HEK293 (cell line): ENCODE measurements at regions not wholly inside any gene's neighbourhood (a gene's known extent, or its start where the extent isn't known, plus 50 kb on each side); places are given as distances from the start of the nearest gene placed in this dataset.

ENCODE experiments used
- GFI1B ChIP-seq: fragments of 450-650 bp; formaldehyde crosslinking; IDR thresholded peaks from 2 replicates; pipeline ENCODE4 v1.5.1; 2016; ENCODE audit warnings: missing biosample characterization, missing genetic modification characterization
- GLIS1 ChIP-seq: fragments of 450-650 bp; formaldehyde crosslinking; IDR thresholded peaks from 2 replicates; pipeline ENCODE4 v1.5.1; 2016; ENCODE audit warnings: missing biosample characterization, missing genetic modification characterization
- HOXD13 ChIP-seq: sonication (generic); formaldehyde crosslinking; IDR thresholded peaks from 2 replicates; pipeline ENCODE4 v1.8.0; 2022; ENCODE audit warnings: missing genetic modification reagents, borderline replicate concordance
- KLF1 ChIP-seq: fragments of 450-650 bp; formaldehyde crosslinking; IDR thresholded peaks from 2 replicates; pipeline ENCODE4 v1.5.1; 2016; ENCODE audit warnings: missing biosample characterization, missing genetic modification characterization
- SCRT1 ChIP-seq: fragments of 450-650 bp; formaldehyde crosslinking; IDR thresholded peaks from 2 replicates; pipeline ENCODE4 v1.5.1; 2016; ENCODE audit warnings: missing biosample characterization, missing genetic modification characterization, borderline replicate concordance
- TSHZ1 ChIP-seq: fragments of 450-650 bp; formaldehyde crosslinking; IDR thresholded peaks from 2 replicates; pipeline ENCODE4 v1.5.1; 2016; ENCODE audit warnings: missing biosample characterization, missing genetic modification characterization, borderline replicate concordance
- ZBTB6 ChIP-seq: fragments of 450-650 bp; formaldehyde crosslinking; IDR thresholded peaks from 2 replicates; pipeline ENCODE4 v1.5.1; 2017; ENCODE audit warnings: missing biosample characterization, missing genetic modification characterization
- ZNF140 ChIP-seq: fragments of 450-650 bp; formaldehyde crosslinking; IDR thresholded peaks from 2 replicates; pipeline ENCODE4 v1.5.1; 2016; ENCODE audit warnings: missing biosample characterization, missing genetic modification characterization
- ZNF16 ChIP-seq: fragments of 450-650 bp; formaldehyde crosslinking; IDR thresholded peaks from 2 replicates; pipeline ENCODE4 v1.5.1; 2016; ENCODE audit warnings: low read depth, missing biosample characterization, missing genetic modification characterization
- ZNF311 ChIP-seq: fragments of 450-650 bp; formaldehyde crosslinking; IDR thresholded peaks from 2 replicates; pipeline ENCODE4 v1.5.1; 2017; ENCODE audit warnings: missing biosample characterization, missing genetic modification characterization, borderline replicate concordance
- ZNF324 ChIP-seq: fragments of 450-650 bp; formaldehyde crosslinking; IDR thresholded peaks from 2 replicates; pipeline ENCODE4 v1.5.1; 2016; ENCODE audit warnings: missing biosample characterization, missing genetic modification characterization
- ZNF335 ChIP-seq: fragments of 450-650 bp; formaldehyde crosslinking; conservative IDR thresholded peaks from 2 replicates; pipeline ENCODE4 v1.5.1; 2016; ENCODE audit warnings: missing biosample characterization, missing genetic modification characterization
- ZNF37A ChIP-seq: fragments of 450-650 bp; IDR thresholded peaks from 2 replicates; pipeline ENCODE4 v1.5.1; 2018; ENCODE audit warnings: missing biosample characterization, missing genetic modification characterization
- ZNF391 ChIP-seq: fragments of 450-650 bp; formaldehyde crosslinking; IDR thresholded peaks from 2 replicates; pipeline ENCODE4 v1.5.1; 2016; ENCODE audit warnings: low read depth, missing biosample characterization, missing genetic modification characterization, borderline replicate concordance
- ZNF529 ChIP-seq: fragments of 450-650 bp; formaldehyde crosslinking; IDR thresholded peaks from 2 replicates; pipeline ENCODE4 v1.5.1; 2017; ENCODE audit warnings: missing genetic modification characterization, missing biosample characterization; ENCODE audit not compliant: insufficient replicate concordance
- ZNF548 ChIP-seq: fragments of 450-650 bp; formaldehyde crosslinking; IDR thresholded peaks from 2 replicates; pipeline ENCODE4 v1.5.1; 2016; ENCODE audit warnings: missing biosample characterization, missing genetic modification characterization
- ZNF549 ChIP-seq: fragments of 450-650 bp; IDR thresholded peaks from 2 replicates; pipeline ENCODE4 v1.5.1; 2018; ENCODE audit warnings: missing biosample characterization, missing genetic modification characterization, mild to moderate bottlenecking, inconsistent platforms, moderate library complexity
- ZNF585B ChIP-seq: fragments of 450-650 bp; formaldehyde crosslinking; IDR thresholded peaks from 2 replicates; pipeline ENCODE4 v1.5.1; 2016; ENCODE audit warnings: missing biosample characterization, missing genetic modification characterization
- ZNF692 ChIP-seq: fragments of 450-650 bp; formaldehyde crosslinking; IDR thresholded peaks from 2 replicates; pipeline ENCODE4 v1.5.1; 2016; ENCODE audit warnings: missing biosample characterization, missing genetic modification characterization
- ZNF707 ChIP-seq: fragments of 450-650 bp; formaldehyde crosslinking; IDR thresholded peaks from 2 replicates; pipeline ENCODE4 v1.5.1; 2016; ENCODE audit warnings: missing biosample characterization, missing genetic modification characterization
- ZNF747 ChIP-seq: fragments of 450-650 bp; formaldehyde crosslinking; IDR thresholded peaks from 2 replicates; pipeline ENCODE4 v1.5.1; 2016; ENCODE audit warnings: missing biosample characterization, missing genetic modification characterization
- ZNF785 ChIP-seq: fragments of 450-650 bp; formaldehyde crosslinking; IDR thresholded peaks from 2 replicates; pipeline ENCODE4 v1.5.1; 2016; ENCODE audit warnings: missing biosample characterization, missing genetic modification characterization
- ZXDB ChIP-seq: fragments of 450-650 bp; formaldehyde crosslinking; IDR thresholded peaks from 2 replicates; pipeline ENCODE4 v1.5.1; 2016; ENCODE audit warnings: missing biosample characterization, missing genetic modification characterization
- TF ChIP-seq, protein P1 (sequence below): fragments of 450-650 bp; formaldehyde crosslinking; IDR thresholded peaks from 2 replicates; pipeline ENCODE4 v1.5.0; 2017; ENCODE audit warnings: missing biosample characterization, missing genetic modification characterization, borderline replicate concordance
- TF ChIP-seq, protein P2 (sequence below): fragments of 450-650 bp; formaldehyde crosslinking; IDR thresholded peaks from 2 replicates; pipeline ENCODE4 v1.5.1; 2017; ENCODE audit warnings: missing biosample characterization, missing genetic modification characterization
- TF ChIP-seq, protein P3 (sequence below): fragments of 450-650 bp; formaldehyde crosslinking; IDR thresholded peaks from 2 replicates; pipeline ENCODE4 v1.5.1; 2016; ENCODE audit warnings: missing biosample characterization, missing genetic modification characterization, borderline replicate concordance
- TF ChIP-seq, protein P4 (sequence below): fragments of 450-650 bp; formaldehyde crosslinking; IDR thresholded peaks from 2 replicates; pipeline ENCODE4 v1.5.1; 2016; ENCODE audit warnings: missing biosample characterization, missing genetic modification characterization, low read depth

- TF ChIP-seq ZNF311 (tag by site-specific recombination) = no peak
- no peak for TF ChIP-seq ZNF37A (tag by site-specific recombination)
- peak; percentile 61; the same call in 1 of the 2 replicates for TF ChIP-seq TSHZ1 (tag by site-specific recombination)
- TF ChIP-seq ZNF548 = no peak
- TF ChIP-seq SCRT1 (tag by site-specific recombination) = no peak
- no peak for TF ChIP-seq ZNF747
- peak; percentile 80 for TF ChIP-seq ZXDB
- TF ChIP-seq ZNF785 (tag by site-specific recombination) = no peak
- TF ChIP-seq, protein P1, sequence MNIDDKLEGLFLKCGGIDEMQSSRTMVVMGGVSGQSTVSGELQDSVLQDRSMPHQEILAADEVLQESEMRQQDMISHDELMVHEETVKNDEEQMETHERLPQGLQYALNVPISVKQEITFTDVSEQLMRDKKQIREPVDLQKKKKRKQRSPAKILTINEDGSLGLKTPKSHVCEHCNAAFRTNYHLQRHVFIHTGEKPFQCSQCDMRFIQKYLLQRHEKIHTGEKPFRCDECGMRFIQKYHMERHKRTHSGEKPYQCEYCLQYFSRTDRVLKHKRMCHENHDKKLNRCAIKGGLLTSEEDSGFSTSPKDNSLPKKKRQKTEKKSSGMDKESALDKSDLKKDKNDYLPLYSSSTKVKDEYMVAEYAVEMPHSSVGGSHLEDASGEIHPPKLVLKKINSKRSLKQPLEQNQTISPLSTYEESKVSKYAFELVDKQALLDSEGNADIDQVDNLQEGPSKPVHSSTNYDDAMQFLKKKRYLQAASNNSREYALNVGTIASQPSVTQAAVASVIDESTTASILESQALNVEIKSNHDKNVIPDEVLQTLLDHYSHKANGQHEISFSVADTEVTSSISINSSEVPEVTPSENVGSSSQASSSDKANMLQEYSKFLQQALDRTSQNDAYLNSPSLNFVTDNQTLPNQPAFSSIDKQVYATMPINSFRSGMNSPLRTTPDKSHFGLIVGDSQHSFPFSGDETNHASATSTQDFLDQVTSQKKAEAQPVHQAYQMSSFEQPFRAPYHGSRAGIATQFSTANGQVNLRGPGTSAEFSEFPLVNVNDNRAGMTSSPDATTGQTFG (tag by site-specific recombination) = no peak
- no peak; the same call in 1 of the 2 replicates for TF ChIP-seq ZNF585B (tag by site-specific recombination)
- TF ChIP-seq ZNF707 (tag by site-specific recombination) = no peak
- TF ChIP-seq ZNF529 (tag by site-specific recombination) = no peak
- TF ChIP-seq ZNF391 (tag by site-specific recombination) = no peak
- TF ChIP-seq KLF1 (tag by site-specific recombination) = no peak
- TF ChIP-seq ZNF140 (tag by site-specific recombination) = no peak
- TF ChIP-seq, protein P2, sequence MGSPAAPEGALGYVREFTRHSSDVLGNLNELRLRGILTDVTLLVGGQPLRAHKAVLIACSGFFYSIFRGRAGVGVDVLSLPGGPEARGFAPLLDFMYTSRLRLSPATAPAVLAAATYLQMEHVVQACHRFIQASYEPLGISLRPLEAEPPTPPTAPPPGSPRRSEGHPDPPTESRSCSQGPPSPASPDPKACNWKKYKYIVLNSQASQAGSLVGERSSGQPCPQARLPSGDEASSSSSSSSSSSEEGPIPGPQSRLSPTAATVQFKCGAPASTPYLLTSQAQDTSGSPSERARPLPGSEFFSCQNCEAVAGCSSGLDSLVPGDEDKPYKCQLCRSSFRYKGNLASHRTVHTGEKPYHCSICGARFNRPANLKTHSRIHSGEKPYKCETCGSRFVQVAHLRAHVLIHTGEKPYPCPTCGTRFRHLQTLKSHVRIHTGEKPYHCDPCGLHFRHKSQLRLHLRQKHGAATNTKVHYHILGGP (tag by site-specific recombination) = no peak
- TF ChIP-seq GLIS1 (tag by site-specific recombination) = peak; percentile 97
- TF ChIP-seq, protein P3, sequence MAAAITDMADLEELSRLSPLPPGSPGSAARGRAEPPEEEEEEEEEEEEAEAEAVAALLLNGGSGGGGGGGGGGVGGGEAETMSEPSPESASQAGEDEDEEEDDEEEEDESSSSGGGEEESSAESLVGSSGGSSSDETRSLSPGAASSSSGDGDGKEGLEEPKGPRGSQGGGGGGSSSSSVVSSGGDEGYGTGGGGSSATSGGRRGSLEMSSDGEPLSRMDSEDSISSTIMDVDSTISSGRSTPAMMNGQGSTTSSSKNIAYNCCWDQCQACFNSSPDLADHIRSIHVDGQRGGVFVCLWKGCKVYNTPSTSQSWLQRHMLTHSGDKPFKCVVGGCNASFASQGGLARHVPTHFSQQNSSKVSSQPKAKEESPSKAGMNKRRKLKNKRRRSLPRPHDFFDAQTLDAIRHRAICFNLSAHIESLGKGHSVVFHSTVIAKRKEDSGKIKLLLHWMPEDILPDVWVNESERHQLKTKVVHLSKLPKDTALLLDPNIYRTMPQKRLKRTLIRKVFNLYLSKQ (tag by site-specific recombination) = no peak
- TF ChIP-seq ZNF16 (tag by site-specific recombination) = no peak
- no peak for TF ChIP-seq GFI1B (tag by site-specific recombination)
- TF ChIP-seq ZNF692 (tag by site-specific recombination) = peak; percentile 67; the same call in 1 of the 2 replicates
- TF ChIP-seq ZNF335 = peak; percentile 96
- no peak for TF ChIP-seq HOXD13 (CRISPR knock-in tag)
- TF ChIP-seq ZNF324 (tag by site-specific recombination) = peak; percentile 85
- TF ChIP-seq ZNF549 = no peak
- TF ChIP-seq, protein P4, sequence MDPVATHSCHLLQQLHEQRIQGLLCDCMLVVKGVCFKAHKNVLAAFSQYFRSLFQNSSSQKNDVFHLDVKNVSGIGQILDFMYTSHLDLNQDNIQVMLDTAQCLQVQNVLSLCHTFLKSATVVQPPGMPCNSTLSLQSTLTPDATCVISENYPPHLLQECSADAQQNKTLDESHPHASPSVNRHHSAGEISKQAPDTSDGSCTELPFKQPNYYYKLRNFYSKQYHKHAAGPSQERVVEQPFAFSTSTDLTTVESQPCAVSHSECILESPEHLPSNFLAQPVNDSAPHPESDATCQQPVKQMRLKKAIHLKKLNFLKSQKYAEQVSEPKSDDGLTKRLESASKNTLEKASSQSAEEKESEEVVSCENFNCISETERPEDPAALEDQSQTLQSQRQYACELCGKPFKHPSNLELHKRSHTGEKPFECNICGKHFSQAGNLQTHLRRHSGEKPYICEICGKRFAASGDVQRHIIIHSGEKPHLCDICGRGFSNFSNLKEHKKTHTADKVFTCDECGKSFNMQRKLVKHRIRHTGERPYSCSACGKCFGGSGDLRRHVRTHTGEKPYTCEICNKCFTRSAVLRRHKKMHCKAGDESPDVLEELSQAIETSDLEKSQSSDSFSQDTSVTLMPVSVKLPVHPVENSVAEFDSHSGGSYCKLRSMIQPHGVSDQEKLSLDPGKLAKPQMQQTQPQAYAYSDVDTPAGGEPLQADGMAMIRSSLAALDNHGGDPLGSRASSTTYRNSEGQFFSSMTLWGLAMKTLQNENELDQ (tag by site-specific recombination) = no peak
- no peak for TF ChIP-seq ZBTB6 (tag by site-specific recombination)
Observed at GRCh38 chr6:47168180-47168579, 126.0 kb upstream of the ADGRF1 start (continued).
